ENCODE measurements at regions not wholly inside any gene's neighbourhood (a gene's known extent, or its start where the extent isn't known, plus 50 kb on each side); places are given as distances from the start of the nearest gene placed in this dataset.

DNA sequence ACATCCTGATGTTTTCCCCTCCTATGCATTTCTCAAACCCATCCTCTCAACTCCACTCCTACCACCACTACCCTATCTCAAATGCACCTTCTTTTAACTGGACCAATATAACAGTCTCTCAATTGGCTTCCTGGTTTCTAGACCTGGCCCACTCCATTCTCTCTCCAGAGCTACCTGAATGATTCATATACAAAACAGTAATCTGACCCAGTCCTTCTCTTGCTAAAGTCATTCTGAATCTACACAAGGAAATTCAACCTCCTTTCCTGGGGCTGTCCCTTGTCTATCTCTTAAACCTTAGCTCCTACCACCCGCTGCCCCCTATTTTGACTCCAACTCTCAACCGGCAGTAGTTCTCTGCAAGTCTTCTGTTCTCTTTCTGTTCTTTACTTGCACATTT, 97.2 kb downstream of the PCSK1 start:
- Histone ChIP-seq H4K20me1 (ENCODE audit: control insufficient read depth, insufficient read depth) (no peaks in the 10 kb centered on the region), H3K4me2 (ENCODE audit: control insufficient read depth, insufficient read depth) (peak overlapping the region; percentile 19; the same call in 1 of the 2 replicates), H3K79me2 (ENCODE audit: control insufficient read depth, insufficient read depth, low read length) (no peaks in the 10 kb centered on the region), H3K9me3 (replicated peaks; ENCODE audit: control insufficient read depth, insufficient read depth, low read length) (no peaks in the 10 kb centered on the region), H3K4me1 (ENCODE audit: control insufficient read depth, insufficient read depth, low read length) (peaks cover 27% of the 10 kb centered on the region), H3K27ac (ENCODE audit: control insufficient read depth, insufficient read depth) (no peak overlapping the region), H2AFZ (ENCODE audit: control insufficient read depth, low read depth, low read length) (peak overlapping the region; percentile 68; the same call in 1 of the 2 replicates), H3K36me3 (ENCODE audit: control insufficient read depth in 2 of 2, insufficient read depth in 2 of 2, low read length in 1 of 2) (no peaks in the 10 kb centered on the region), H3K9ac (ENCODE audit: control insufficient read depth, insufficient read depth, low read length) (no peak overlapping the region), H3K4me3 (no peak overlapping the region), H3K27me3 (replicated peaks in 1 of 2; ENCODE audit: control insufficient read depth in 2 of 2, insufficient read depth in 2 of 2, low read length in 1 of 2) (no peaks in the 10 kb centered on the region; a peak in 1 of 4 replicates)
- CTCF ChIA-PET: interaction anchor here (0.6 to 14.8 kb wide), 49 partner anchors 8 to 693 kb away, joined by 3 to 360 read pairs (median 4); partner anchors contain the start of gene ELL2
- SMC1A ChIA-PET (ENCODE audit: uncharacterized antibody, unreplicated experiment): interaction anchor here (0.6 to 11.7 kb wide), 45 partner anchors 8 to 689 kb away, joined by 3 to 289 read pairs (median 5); partner anchors contain the start of genes ELL2 and RFESD
- no peak for FAIRE-seq
- peak; percentile 6; the same call in 1 of the 3 replicates for ATAC-seq
- POLR2A ChIA-PET: interaction anchor here (0.6 to 1.1 kb wide), 2 partner anchors 445 to 557 kb away, joined by 3 read pairs; no protein-coding TSS in a partner anchor
- RAD21 ChIA-PET (ENCODE audit: unreplicated experiment): interaction anchor here (0.7 to 10.9 kb wide), 30 partner anchors 10 to 693 kb away, joined by 3 to 182 read pairs (median 4); partner anchors contain the start of genes ELL2 and RFESD
- TF ChIP-seq EZH2 (IDR thresholded peaks at IDR 0.05; ENCODE audit: borderline replicate concordance, control insufficient read depth, low read depth, low read length) (no peak), JUNB (IDR thresholded peaks at IDR 0.05) (peak; percentile 24; the same call in 1 of the 2 replicates)
- TF ChIP-seq, protein P1, sequence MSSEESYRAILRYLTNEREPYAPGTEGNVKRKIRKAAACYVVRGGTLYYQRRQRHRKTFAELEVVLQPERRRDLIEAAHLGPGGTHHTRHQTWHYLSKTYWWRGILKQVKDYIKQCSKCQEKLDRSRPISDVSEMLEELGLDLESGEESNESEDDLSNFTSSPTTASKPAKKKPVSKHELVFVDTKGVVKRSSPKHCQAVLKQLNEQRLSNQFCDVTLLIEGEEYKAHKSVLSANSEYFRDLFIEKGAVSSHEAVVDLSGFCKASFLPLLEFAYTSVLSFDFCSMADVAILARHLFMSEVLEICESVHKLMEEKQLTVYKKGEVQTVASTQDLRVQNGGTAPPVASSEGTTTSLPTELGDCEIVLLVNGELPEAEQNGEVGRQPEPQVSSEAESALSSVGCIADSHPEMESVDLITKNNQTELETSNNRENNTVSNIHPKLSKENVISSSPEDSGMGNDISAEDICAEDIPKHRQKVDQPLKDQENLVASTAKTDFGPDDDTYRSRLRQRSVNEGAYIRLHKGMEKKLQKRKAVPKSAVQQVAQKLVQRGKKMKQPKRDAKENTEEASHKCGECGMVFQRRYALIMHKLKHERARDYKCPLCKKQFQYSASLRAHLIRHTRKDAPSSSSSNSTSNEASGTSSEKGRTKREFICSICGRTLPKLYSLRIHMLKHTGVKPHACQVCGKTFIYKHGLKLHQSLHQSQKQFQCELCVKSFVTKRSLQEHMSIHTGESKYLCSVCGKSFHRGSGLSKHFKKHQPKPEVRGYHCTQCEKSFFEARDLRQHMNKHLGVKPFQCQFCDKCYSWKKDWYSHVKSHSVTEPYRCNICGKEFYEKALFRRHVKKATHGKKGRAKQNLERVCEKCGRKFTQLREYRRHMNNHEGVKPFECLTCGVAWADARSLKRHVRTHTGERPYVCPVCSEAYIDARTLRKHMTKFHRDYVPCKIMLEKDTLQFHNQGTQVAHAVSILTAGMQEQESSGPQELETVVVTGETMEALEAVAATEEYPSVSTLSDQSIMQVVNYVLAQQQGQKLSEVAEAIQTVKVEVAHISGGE (CRISPR knock-in tag; IDR thresholded peaks at IDR 0.05): no peak
- intact Hi-C loops (cut with micrococcal nuclease; ENCODE audit: unreplicated experiment): loop anchor here (1.0 to 10.0 kb wide), 5 partner anchors 376 to 691 kb away; partner anchors contain the start of gene RFESD
- no TSS peak for BruUV-seq (replicated peaks)
- in situ Hi-C loops (cut with MboI): loop anchor here (5.0 kb wide), 2 partner anchors 374 to 479 kb away; partner anchors contain the start of gene ELL2
- WGBS (ENCODE audit: insufficient coverage, insufficient replicate concordance, low lambda C conversion rate, missing lambda C conversion rate): 59% methylated on average over 2 of the region's 2 CpGs
- no peak for DNase-seq (ENCODE audit: low read depth, low spot score)
